AG08396 (cell line): ENCODE measurements at regions not wholly inside any gene's neighbourhood (a gene's known extent, or its start where the extent isn't known, plus 50 kb on each side); places are given as distances from the start of the nearest gene placed in this dataset.
"Not testable (repeated sequence)": the region's sequence is repeated elsewhere in the genome, so short reads cannot be mapped to it uniquely, and the experiment has no call there.

Source experiments
- DNase-seq: peaks from one replicate; pipeline ENCODE4 v3.0.0; 2012; ENCODE audit warnings: low spot score, mixed read lengths

DNA sequence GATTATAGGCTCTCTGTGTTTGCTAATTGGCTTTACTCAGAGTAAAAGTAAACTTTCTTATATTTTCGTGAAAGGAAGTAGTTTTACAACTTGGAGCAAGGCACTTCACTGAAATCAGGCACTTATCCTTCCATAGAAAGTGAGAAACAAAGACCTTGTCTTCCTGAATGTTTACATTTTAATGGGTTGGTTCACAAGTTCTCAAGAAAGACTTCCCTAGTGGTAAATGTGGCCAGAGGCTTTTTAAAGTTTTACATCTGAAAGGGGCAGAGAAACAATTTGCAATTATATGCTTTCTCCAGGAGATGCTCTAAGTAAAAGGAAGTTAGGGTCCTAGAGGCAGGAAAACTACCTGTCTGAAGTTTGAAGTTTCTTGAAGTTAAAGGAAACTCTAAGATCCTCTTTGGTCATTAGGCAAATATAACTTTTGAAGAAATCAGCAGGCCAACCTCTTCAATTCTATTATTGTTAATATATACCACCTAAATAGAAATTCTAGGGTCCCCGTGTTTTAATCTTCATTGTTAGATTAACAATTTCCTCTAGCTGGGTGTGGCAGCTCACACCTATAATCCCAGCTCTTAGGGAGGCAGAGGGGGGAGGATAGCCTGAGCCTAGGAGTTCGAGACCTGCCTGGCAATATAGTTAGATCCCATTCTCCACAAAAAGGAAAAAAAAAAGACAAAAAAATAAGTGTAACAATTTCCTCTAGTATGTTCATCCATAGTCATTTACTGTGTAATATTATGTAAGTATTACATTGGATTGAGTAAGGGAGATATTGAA is 644.9 kb upstream of the FOXG1 start:
- DNase-seq = no peak

GRCh38 chr14:28130610-28131284 is 635.8 kb upstream of the FOXG1 start:
- DNase-seq = no peak

DNA sequence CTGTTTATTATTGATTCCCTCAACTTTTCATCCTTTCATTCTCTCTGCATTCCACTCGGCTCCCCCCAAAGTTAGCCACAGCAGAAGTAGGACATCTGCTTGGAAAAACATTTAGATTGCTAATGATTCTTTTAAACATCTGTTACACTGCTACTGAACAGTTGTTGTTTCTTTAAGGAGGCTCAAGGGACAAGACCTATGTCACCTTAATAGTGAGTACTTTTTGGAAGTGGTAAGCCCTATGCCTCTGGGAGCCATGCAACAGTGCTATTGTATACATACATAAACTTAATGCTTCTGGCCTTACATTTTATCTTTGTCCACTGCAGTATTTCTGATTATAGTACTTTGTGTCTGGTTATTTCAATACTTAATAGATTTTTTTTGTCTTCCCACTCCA is 628.2 kb upstream of the FOXG1 start:
- no peak for DNase-seq

DNA sequence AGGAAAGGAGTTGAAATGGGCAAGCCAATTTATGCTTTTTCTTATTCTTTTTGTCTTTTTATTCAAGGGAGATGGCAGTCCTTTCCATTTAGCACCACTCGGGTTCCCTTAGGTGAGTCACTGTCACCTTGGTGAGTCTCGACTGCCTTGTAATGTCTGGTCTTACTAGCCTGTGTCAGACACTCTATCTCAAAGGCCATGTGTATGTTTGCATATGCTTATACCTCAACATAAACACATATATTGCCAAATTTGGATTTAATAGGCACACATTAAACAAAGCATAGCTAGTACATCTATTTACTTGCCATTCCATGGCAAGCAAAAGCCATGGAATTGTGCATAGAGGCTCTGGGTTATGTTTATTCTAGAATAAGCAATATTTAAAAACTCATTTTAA is 624.9 kb upstream of the FOXG1 start:
- no peak for DNase-seq

DNA sequence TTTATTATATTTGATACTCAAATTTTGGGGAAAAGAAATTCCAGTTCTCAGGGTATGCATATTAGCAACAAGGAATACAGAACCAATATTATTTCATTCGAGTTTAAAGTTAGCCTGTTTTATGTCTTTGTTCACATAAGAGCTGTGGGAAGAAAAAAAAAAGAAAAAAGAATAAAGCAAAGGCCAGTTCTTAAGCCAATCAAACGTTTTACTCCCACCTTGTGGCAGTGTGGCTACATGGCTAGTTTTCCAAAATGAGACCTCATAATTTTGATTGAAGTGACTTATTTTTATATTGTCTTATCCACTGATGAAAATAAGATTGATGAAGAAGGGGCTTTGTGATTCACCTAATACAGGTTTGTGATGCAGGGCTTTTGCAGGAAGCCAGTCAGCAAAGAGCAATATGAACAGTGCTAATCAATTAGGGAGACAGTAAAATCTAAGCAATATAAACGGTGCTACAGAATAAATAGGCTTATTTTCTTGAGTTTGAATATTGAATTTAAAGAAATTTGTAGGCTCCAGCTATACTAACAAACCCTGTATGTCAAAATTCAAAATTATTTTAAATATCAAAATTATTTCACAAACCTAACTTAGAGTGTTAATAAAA is 624.1 kb upstream of the FOXG1 start:
- no peak for DNase-seq

DNA sequence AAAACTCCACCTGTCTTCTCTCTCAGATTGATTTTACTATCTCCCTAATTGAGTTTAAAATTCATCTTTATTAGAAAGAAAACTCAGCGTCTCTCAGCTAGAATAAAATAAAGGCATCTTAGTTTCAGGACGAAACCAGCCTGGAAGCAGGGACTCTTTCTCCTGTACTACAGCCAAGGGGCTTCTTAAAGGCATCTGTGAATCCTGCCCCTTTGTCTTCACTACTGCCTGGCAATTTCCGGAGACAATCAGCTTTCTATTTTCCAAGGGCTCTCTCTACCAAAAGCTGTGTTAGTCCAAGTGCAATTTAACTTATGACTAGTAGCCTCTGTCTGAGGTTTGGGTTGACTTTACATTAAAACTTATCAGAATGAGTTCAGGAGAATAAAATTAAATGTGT is 623.3 kb upstream of the FOXG1 start:
- DNase-seq = no peak

GRCh38 chr14:28151926-28152325 is 614.7 kb upstream of the FOXG1 start:
- no peak for DNase-seq

DNA sequence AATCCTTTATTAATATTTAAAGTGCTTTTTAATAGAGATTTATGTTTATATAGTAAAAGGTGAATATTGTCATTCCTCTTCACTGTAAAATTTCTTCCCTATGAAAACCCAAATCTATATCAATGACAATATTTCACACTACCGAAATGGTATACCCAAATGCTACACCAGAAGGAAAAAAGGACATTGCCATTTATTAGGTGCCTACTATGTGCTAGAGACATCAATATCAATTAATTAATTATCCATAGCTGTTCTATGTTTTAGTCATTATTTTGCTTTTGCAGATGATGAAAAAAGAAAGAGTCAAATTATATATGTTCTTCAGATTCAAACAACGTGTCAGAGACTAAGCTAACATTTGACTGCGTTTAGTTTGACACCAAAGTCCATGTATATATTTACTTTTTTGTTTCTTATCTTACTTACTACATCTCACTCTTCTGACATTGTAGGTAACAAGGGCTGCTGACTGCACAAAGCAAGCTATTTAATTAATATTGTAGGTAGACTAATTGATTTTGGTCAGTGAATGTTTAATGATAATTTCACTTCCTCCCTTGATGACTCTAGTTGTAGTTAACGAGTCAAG is 614.0 kb upstream of the FOXG1 start:
- no peak for DNase-seq

DNA sequence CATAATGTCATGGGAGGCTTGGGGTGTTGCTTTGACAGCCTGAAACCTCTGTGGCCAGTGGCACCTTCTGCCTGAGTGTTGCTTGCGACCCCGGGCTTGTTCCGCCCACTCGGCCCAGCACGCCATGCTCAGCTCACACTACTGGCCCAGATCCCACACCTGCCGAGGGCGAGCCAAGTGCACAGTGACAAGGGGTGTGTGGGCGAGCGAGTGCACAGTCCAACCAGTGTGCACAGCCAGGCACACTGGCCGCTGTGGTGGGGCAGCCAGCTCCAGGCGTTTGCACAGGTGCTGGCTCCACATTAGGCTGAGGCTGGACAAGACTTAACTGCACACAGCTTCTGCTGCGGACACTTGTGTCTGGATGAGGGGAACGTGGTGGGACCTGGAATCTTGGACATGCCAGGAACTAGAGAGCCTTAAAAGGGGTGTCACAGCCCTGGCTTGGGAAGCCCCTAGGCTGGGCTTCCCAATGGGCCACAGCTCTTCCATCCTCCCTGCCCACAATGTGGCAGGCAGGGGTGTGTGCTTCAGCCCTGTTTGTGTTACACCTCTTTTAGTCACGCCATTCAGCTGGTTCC is 609.2 kb upstream of the FOXG1 start:
- DNase-seq = no peak

GRCh38 chr14:28157887-28158791 is 608.4 kb upstream of the FOXG1 start:
- no peak for DNase-seq

DNA sequence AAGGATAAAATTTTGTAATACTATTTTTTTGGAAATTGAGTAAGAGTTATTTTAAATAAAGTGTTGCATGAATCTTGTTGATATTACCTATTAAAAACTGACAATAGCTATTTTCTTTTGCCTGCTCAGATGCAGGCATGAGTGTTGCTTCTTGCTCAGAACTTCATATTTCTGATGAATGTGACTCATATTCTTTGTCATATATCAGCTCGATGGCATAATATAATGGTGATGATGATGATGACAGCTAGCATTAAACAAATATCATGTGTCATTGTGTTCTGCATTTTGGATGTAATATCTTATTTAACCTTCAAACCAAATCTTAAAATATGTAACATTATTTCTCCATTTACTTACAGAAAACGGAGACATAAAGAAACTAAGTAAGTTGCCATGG is 605.5 kb upstream of the FOXG1 start:
- no peak for DNase-seq

GRCh38 chr14:28163233-28163632 is 603.4 kb upstream of the FOXG1 start:
- DNase-seq = no peak

- DNase-seq = no peak
Measured at GRCh38 chr14:28163897-28164296, 602.7 kb upstream of the FOXG1 start.

DNA sequence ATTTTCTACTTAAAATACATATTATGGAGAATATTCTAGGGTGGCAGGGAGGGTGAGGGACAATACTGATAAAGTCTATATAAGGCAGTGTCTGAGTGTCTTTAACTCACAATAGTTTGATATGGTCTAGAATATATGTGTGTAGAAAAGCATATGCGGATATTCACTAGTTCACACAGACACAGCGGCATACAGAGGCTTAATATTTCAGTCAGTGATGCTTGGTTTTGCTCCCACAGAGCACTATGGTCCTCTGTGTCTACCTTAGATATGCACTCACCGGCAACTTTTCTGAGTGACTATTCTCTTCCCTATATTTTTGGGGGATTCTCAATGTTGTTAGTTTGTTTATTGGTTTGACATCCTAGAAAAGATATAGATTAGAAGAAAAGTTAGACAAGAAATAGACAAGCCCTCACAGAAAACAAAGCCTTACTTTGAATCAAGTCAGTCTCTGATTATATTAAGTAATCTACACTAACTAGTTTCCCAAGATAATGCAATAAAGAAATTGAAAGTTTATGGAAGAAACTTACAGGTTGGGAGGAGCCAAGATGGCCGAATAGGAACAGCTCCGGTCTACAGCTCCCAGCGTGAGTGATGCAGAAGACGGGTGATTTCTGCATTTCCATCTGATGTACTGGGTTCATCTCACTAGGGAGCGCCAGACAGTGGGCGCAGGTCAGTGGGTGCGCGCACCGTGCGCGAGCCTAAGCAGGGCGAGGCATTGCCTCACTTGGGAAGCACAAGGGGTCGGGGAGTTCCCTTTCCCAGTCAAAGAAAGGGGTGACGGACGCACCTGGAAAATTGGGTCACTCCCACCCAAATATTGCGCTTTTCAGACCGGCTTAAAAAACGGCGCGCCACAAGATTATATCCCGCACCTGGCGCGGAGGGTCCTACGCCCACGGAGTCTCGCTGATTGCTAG is 578.4 kb upstream of the FOXG1 start:
- not testable (repeated sequence) for DNase-seq

DNA sequence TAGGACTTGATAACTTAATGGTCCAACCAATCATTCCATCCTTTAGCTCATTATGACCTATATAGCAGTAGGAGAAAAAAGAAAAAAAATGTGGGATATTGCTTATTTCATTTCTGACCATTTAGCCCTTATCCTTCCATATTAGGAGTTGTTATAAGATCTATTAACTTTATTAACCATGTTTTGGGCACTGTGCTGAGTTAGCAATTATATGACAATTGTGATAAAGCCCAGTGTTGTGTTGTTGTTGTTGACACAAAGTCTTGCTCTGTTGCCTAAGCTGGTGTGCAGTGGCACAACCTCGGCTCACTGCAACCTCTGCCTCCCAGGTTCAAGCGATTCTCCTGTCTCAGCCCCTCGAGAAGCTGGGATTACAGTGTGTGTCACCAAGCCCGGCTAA is 569.7 kb upstream of the FOXG1 start:
- DNase-seq = no peak

DNA sequence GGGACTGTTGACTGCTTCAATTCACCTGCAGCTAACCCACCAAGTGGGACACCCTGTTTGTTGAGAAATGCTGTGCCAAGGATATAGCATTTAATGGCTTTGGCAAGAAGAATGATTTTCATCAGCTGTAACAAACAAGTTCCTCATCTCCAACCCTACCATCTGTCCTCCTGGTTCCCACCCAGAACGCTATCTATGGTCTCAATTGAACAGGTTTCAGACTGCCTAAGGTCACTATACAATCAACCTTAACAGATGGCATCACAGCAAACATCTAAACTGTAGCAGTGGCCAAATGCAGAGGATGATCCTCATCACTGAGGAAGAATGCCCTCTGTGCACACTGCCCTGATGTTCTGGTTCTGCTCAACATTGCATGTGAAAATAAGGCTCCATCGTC is 546.2 kb upstream of the FOXG1 start:
- no peak for DNase-seq

DNA sequence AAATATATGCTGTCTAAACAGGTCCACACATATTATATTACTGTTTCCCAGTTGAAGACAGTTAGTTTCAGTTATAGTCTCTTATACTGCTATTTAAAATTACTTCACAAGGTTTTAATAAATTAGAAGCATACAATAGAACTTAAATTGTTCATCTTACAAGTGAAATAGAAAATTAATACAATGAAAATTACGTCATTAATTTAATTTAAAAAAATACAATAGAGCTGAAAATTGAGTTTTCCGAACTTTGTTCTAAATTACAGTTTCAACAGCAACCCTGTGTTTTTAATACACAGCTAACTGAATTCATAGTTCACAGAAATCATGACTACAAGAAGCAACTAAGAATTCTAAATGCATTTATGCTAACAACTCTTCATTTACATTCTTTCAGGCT is 525.7 kb upstream of the FOXG1 start:
- DNase-seq = no peak

DNA sequence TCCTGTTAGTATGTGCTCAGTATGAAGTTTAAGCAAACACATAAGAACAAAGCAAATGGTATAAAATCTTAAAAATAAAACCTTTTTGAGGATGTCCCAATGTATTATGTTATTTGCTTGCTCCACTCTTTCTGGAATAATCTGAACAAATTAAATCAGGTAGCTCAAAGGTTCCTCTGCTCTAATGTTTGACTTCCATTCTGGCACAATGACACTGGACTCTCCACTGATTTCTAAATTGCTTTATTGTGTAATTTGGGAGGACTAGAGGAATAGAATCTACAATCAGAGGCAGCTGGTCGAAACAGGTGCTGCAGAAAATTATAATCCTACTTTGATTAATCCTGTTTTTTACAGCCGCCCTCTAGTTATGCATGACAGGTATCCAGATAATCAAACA is 523.7 kb upstream of the FOXG1 start:
- DNase-seq = no peak

DNA sequence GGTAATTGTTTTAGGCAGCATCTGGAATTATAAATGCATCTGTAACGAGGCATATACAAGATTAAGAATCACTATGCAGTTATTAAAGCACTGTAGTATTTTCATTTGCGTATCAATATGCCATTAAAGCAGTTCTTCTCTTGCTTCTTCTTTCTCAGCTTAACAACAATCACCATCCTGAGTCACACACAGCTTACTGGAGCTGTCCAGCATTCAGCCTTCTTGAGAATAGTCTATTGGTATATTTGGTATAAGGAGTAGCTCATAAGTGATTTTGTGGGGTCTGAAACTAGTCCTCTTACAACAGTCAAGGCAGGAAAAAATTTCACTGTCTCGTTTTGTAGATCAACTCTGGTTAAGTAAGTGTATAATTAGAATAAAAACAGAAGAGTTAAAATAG is 523.0 kb upstream of the FOXG1 start:
- DNase-seq = no peak

GRCh38 chr14:28245216-28245615 is 521.4 kb upstream of the FOXG1 start:
- no peak for DNase-seq
